ENCODE measurements at regions not wholly inside any gene's neighbourhood (a gene's known extent, or its start where the extent isn't known, plus 50 kb on each side); places are given as distances from the start of the nearest gene placed in this dataset.

DNA sequence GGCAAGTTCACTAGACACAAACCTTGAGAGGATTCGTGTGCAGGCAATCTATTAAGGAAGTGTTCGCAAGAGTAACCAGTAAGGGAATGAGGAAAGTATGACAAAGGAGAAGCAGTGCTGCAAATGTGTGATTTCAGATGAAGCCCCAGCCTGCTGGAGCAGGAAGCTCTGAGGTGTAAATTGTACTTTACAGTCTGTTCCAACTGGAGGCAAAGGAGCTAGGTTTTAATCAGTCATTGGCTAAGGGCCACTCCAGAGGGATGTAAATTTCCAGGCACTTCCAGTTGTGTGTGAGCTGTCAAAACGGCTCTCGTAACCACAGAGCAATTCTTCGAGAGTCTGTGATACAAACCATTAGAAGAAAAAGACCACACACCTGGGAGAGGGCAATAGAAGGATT is 359.5 kb upstream of the FAM98A start:
- 21% methylated on average over 5 of the region's 5 CpGs for WGBS
- no peaks in the 10 kb centered on the region for H3K4me1 ChIP-seq (replicated peaks)
- no peaks in the 10 kb centered on the region for H3K36me3 ChIP-seq
- DNase-seq (ENCODE audit: low spot score), result no peak
- no peaks in the 10 kb centered on the region for H3K9me3 ChIP-seq
- no peaks in the 10 kb centered on the region for H3K27me3 ChIP-seq (replicated peaks; ENCODE audit: insufficient read depth)
- intact Hi-C loops (cut with DNase I), result no loop called here
- H3K4me3 ChIP-seq, result no peak overlapping the region
- TF ChIP-seq POLR2A (IDR thresholded peaks at IDR 0.05) (no peak), POLR2AphosphoS5 (IDR thresholded peaks at IDR 0.05) (no peak)
- TF ChIP-seq, protein P1, sequence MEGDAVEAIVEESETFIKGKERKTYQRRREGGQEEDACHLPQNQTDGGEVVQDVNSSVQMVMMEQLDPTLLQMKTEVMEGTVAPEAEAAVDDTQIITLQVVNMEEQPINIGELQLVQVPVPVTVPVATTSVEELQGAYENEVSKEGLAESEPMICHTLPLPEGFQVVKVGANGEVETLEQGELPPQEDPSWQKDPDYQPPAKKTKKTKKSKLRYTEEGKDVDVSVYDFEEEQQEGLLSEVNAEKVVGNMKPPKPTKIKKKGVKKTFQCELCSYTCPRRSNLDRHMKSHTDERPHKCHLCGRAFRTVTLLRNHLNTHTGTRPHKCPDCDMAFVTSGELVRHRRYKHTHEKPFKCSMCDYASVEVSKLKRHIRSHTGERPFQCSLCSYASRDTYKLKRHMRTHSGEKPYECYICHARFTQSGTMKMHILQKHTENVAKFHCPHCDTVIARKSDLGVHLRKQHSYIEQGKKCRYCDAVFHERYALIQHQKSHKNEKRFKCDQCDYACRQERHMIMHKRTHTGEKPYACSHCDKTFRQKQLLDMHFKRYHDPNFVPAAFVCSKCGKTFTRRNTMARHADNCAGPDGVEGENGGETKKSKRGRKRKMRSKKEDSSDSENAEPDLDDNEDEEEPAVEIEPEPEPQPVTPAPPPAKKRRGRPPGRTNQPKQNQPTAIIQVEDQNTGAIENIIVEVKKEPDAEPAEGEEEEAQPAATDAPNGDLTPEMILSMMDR (IDR thresholded peaks at IDR 0.05), result no peak
- H3K27ac ChIP-seq, result no peak overlapping the region

DNA sequence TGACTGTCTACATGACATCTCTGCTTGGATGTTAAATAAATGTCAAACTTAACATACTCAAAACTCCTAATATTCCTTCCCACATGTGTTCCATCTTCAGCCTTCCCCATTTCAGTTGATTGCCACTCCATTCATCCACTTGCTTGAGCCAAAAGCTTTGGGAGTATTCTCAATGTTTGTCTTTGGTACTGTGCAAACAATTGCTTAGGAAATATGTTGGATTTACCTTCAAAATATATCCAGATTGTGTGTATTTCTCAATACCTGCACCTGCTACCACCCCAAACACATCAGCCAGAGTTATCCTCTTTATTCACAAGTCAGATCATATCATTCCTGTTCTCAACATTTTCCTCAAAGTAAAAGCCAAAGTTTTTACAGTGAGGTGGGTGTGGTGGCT is 350.3 kb upstream of the FAM98A start:
- intact Hi-C loops (cut with DNase I), result no loop called here
- DNase-seq (ENCODE audit: low spot score), result no peak
- no peaks in the 10 kb centered on the region for H3K36me3 ChIP-seq
- H3K4me3 ChIP-seq, result no peak overlapping the region
- H3K9me3 ChIP-seq, result no peaks in the 10 kb centered on the region
- TF ChIP-seq POLR2AphosphoS5 (IDR thresholded peaks at IDR 0.05) (no peak), POLR2A (IDR thresholded peaks at IDR 0.05) (no peak)
- TF ChIP-seq, protein P1 (IDR thresholded peaks at IDR 0.05), result no peak
- H3K27ac ChIP-seq, result no peak overlapping the region
- H3K4me1 ChIP-seq (replicated peaks), result no peaks in the 10 kb centered on the region
- no peaks in the 10 kb centered on the region for H3K27me3 ChIP-seq (replicated peaks; ENCODE audit: insufficient read depth)

DNA sequence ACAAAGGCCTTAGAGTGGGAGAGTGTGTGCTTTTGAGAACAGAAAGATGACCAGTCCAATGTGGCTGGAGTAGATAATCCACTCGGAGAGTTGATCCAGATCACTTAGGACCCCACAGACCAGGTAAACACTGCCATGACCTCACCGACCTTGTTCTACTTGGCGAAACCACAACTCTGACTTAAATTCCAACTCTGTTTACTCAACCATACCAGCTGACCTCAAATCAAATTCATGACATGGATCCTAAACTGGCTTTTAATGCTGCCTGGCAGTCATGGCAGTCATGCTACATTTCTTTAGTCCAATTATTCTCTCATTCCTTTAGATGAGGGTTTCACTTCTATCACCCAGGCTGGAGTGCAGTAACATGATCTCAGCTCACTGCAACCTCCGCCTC is 347.1 kb upstream of the FAM98A start:
- H3K4me1 ChIP-seq (replicated peaks), result no peaks in the 10 kb centered on the region
- no peaks in the 10 kb centered on the region for H3K36me3 ChIP-seq
- H3K27ac ChIP-seq, result no peak overlapping the region
- no peak overlapping the region for H3K4me3 ChIP-seq
- TF ChIP-seq POLR2A (IDR thresholded peaks at IDR 0.05) (no peak), POLR2AphosphoS5 (IDR thresholded peaks at IDR 0.05) (no peak)
- TF ChIP-seq, protein P1 (IDR thresholded peaks at IDR 0.05), result no peak
- no peaks in the 10 kb centered on the region for H3K9me3 ChIP-seq
- 81% methylated on average over 4 of the region's 4 CpGs for WGBS
- intact Hi-C loops (cut with DNase I), result no loop called here
- no peaks in the 10 kb centered on the region for H3K27me3 ChIP-seq (replicated peaks; ENCODE audit: insufficient read depth)
- DNase-seq (ENCODE audit: low spot score), result no peak

DNA sequence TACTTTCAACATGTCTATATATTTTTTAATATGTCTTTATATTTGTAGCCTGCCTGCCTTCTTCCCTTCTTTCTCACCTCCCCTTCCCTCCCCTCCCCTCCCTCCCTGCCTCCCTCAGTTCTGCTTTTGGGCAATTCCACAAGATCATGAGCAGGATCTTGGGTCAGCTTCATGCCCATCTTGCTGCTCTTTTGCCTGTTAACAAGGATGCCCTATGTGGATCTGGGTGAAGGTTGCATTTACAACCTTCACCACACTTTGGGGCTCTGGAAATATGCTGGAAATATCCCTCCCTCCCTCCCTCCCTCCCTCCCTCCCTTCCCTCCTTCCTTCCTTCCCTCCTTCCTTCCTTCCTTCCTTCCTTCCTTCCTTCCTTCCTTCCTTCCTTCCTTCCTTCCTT is 334.1 kb upstream of the FAM98A start:
- no peak for DNase-seq (ENCODE audit: low spot score)
- no peaks in the 10 kb centered on the region for H3K9me3 ChIP-seq
- no peak overlapping the region for H3K27ac ChIP-seq
- H3K27me3 ChIP-seq (replicated peaks; ENCODE audit: insufficient read depth), result no peaks in the 10 kb centered on the region
- H3K4me1 ChIP-seq (replicated peaks), result no peaks in the 10 kb centered on the region
- TF ChIP-seq POLR2A (IDR thresholded peaks at IDR 0.05), result no peak
- TF ChIP-seq, protein P1 (IDR thresholded peaks at IDR 0.05), result no peak
- no peak for TF ChIP-seq POLR2AphosphoS5 (IDR thresholded peaks at IDR 0.05)
- no peaks in the 10 kb centered on the region for H3K36me3 ChIP-seq
- intact Hi-C loops (cut with DNase I), result no loop called here
- H3K4me3 ChIP-seq, result no peak overlapping the region

DNA sequence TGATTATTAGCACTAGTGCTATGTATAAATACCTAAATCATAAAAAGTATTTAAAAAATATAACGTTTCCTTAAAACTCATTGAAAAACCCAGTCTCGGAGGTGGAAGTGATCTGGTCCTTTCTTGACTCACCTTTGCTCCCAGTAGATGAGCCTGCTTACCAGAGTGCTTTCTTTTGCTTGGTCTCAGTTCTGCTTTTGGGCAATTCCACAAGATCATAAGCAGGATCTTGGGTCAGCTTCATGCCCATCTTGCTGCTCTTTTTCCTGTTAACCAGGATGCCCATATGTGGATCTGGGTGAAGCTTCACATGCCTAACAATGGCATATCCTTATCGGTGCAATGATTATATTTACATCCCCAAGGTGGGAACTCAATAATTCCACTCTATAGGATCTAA is 332.1 kb upstream of the FAM98A start:
- no peak for TF ChIP-seq POLR2A (IDR thresholded peaks at IDR 0.05)
- TF ChIP-seq POLR2AphosphoS5 (IDR thresholded peaks at IDR 0.05), result no peak
- TF ChIP-seq, protein P1 (IDR thresholded peaks at IDR 0.05), result no peak
- Histone ChIP-seq H3K4me1 (replicated peaks) (no peaks in the 10 kb centered on the region), H3K9me3 (no peaks in the 10 kb centered on the region), H3K27me3 (replicated peaks; ENCODE audit: insufficient read depth) (no peaks in the 10 kb centered on the region), H3K36me3 (no peaks in the 10 kb centered on the region), H3K27ac (no peak overlapping the region), H3K4me3 (no peak overlapping the region)
- 89% methylated on average over 3 of the region's 3 CpGs for WGBS
- DNase-seq (ENCODE audit: low spot score), result no peak
- intact Hi-C loops (cut with DNase I), result no loop called here

Measured in prostate gland (tissue), 2 donors.